Esophagus squamous epithelium (tissue), 4 donors: ENCODE measurements at regions not wholly inside any gene's neighbourhood (a gene's known extent, or its start where the extent isn't known, plus 50 kb on each side); places are given as distances from the start of the nearest gene placed in this dataset.

ENCODE experiments used
- POLR2A ChIP-seq, 4 donors: fragments of 450-650 bp; IDR thresholded peaks; one replicate each; pipeline ENCODE4 v1.6.1; 2017; ENCODE audit warnings: antibody characterized with exemption in 4 of 4, mild to moderate bottlenecking in 4 of 4, moderate library complexity in 3 of 4
- TF ChIP-seq, protein P1 (sequence below), 6 experiments: fragments of 450-650 bp in 4 of 6; fragments of 200-600 bp in 2 of 6; sonication (generic) in 2 of 6; IDR thresholded peaks; one replicate each; pipeline ENCODE4 v1.5.1; 2016 to 2019; ENCODE audit warnings: antibody characterized with exemption in 6 of 6, mild to moderate bottlenecking in 4 of 6, moderate library complexity in 4 of 6

DNA sequence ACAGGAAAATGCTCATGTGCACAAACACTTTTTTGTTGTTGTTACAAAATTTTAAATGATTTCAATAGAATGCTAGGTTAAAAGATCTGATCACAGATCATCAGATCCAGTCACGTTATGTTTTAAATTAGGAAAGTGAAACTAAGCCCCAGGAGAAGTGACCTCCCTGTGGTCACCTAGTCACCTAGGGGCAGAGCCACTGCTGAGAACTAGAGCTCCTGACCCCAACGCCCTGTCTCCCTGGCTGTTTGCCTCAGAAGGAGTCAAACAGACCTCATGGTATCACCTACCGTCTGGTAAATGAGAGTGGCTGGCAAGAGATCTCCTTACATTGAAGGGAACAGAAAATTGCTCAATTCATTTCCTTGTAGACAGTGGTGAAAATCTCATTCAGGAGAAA is 447.3 kb downstream of the ADRA2A start:
- TF ChIP-seq, protein P1, sequence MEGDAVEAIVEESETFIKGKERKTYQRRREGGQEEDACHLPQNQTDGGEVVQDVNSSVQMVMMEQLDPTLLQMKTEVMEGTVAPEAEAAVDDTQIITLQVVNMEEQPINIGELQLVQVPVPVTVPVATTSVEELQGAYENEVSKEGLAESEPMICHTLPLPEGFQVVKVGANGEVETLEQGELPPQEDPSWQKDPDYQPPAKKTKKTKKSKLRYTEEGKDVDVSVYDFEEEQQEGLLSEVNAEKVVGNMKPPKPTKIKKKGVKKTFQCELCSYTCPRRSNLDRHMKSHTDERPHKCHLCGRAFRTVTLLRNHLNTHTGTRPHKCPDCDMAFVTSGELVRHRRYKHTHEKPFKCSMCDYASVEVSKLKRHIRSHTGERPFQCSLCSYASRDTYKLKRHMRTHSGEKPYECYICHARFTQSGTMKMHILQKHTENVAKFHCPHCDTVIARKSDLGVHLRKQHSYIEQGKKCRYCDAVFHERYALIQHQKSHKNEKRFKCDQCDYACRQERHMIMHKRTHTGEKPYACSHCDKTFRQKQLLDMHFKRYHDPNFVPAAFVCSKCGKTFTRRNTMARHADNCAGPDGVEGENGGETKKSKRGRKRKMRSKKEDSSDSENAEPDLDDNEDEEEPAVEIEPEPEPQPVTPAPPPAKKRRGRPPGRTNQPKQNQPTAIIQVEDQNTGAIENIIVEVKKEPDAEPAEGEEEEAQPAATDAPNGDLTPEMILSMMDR (IDR thresholded peaks at IDR 0.05), result no peak
- no peak for TF ChIP-seq POLR2A (IDR thresholded peaks at IDR 0.05)
